ENCODE measurements at regions not wholly inside any gene's neighbourhood (a gene's known extent, or its start where the extent isn't known, plus 50 kb on each side); places are given as distances from the start of the nearest gene placed in this dataset.

DNA sequence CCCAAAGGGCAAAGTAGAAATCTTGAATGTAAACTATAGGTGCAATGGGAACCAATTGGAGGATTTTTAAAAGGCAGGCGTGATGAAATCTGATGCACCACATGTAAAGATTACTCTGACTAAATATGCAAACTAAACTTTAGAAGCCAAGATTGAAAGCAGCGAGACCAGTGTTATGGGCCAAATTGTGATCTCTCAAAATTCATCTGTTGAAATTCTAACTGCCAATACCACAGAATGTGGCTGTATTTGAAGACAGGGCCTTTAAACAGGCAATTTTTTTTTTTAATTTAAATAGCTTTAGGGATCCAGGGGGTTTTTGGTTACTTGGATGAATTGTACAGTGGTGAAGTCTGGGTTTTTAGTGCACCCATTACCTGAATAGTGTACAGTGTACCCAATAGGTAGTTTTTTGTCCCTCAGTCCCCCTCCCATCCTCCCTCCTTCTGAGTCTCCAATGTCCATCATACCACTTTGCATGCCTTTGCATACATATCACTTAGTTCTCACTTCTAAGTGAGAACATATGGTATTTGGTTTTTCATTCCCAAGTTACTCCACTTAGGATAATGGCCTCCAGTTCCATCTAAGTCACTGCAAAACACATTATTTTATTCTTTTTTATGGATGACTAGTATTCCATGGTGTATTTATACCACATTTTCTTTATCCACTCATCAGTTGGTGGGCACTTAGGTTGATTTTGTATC, 69.7 kb downstream of the DRD1 start:
- H3K4me3 ChIP-seq = no peak overlapping the region
- no peaks in the 10 kb centered on the region for H3K36me3 ChIP-seq
- H3K9me3 ChIP-seq = no peaks in the 10 kb centered on the region
- intact Hi-C loops (cut with DNase I; ENCODE audit: low total_unique reads) = no loop called here
- no peak overlapping the region for H3K27ac ChIP-seq
- no peaks in the 10 kb centered on the region for H3K4me1 ChIP-seq
- TF ChIP-seq, protein P1, sequence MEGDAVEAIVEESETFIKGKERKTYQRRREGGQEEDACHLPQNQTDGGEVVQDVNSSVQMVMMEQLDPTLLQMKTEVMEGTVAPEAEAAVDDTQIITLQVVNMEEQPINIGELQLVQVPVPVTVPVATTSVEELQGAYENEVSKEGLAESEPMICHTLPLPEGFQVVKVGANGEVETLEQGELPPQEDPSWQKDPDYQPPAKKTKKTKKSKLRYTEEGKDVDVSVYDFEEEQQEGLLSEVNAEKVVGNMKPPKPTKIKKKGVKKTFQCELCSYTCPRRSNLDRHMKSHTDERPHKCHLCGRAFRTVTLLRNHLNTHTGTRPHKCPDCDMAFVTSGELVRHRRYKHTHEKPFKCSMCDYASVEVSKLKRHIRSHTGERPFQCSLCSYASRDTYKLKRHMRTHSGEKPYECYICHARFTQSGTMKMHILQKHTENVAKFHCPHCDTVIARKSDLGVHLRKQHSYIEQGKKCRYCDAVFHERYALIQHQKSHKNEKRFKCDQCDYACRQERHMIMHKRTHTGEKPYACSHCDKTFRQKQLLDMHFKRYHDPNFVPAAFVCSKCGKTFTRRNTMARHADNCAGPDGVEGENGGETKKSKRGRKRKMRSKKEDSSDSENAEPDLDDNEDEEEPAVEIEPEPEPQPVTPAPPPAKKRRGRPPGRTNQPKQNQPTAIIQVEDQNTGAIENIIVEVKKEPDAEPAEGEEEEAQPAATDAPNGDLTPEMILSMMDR (IDR thresholded peaks at IDR 0.05 in 8 of 11, conservative IDR thresholded peaks at IDR 0.05 in 3 of 11) = no peak
- TF ChIP-seq POLR2AphosphoS5 (IDR thresholded peaks at IDR 0.05) (no peak), POLR2A (IDR thresholded peaks at IDR 0.05) (no peak)
- peaks cover 0 to 36% (median 0%) of the 10 kb centered on the region in 7 donors for H3K27me3 ChIP-seq (replicated peaks in 1 of 7)
- WGBS, 5 donors = 77 to 96% (median 90%) methylated on average over 2 of the region's 2 CpGs
- no peak for DNase-seq

DNA sequence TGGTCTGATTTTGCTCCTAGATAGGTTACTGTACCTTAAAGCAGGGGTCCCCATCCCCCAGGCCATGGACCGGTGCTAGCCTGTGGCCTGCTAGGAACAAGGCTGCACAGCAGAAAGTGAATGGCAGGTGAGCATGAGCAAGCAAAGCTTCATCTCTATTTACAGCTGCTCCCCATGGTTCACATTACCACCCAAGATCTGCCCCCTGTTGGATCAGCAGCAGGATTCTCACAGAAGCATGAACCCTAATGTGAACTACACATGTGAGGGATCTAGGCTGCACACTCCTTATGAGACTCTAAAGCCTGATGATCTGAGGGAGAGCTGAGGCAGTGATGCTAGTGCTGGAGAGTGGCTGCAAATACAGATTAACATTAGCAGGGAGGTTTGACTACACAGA, 78.1 kb downstream of the DRD1 start:
- WGBS, 5 donors = 84 to 100% (median 90%) methylated on average over 1 of the region's 1 CpG
- DNase-seq = no peak
- no peaks in the 10 kb centered on the region for H3K36me3 ChIP-seq
- no peaks in the 10 kb centered on the region for H3K9me3 ChIP-seq
- H3K27me3 ChIP-seq (replicated peaks in 1 of 7) = peaks cover 0 to 42% (median 0%) of the 10 kb centered on the region in 7 donors
- no peak overlapping the region for H3K4me3 ChIP-seq
- intact Hi-C loops (cut with DNase I; ENCODE audit: low total_unique reads) = no loop called here
- no peak overlapping the region for H3K27ac ChIP-seq
- H3K4me1 ChIP-seq = no peaks in the 10 kb centered on the region
- TF ChIP-seq POLR2A (IDR thresholded peaks at IDR 0.05) = no peak

DNA sequence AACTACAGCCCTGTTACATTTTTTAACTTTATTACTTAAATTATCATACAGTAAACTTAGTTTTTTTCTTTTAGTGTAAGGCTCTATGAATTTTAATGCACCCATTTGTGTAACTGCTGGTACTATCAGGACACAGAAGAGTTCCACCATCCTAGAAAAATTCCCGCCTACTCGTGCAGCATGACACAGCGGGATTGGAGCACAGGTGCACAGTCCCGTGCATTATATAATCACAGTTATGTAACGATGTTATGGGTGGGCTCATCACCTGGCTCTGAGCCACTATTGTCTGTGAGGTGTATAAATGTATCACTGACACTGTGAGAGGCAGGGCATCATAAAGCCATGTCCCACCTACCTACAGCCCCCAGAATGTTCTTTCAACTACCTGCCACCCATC, 80.7 kb downstream of the DRD1 start:
- no peak overlapping the region for H3K27ac ChIP-seq
- no peak for DNase-seq
- H3K4me3 ChIP-seq = no peak overlapping the region
- peaks cover 0 to 30% (median 0%) of the 10 kb centered on the region in 7 donors for H3K27me3 ChIP-seq (replicated peaks in 1 of 7)
- no peaks in the 10 kb centered on the region for H3K4me1 ChIP-seq
- intact Hi-C loops (cut with DNase I; ENCODE audit: low total_unique reads) = no loop called here
- TF ChIP-seq POLR2A (IDR thresholded peaks at IDR 0.05) (no peak), POLR2AphosphoS5 (IDR thresholded peaks at IDR 0.05) (no peak)
- TF ChIP-seq, protein P1 (IDR thresholded peaks at IDR 0.05 in 8 of 11, conservative IDR thresholded peaks at IDR 0.05 in 3 of 11) = no peak
- WGBS, 5 donors = 86 to 97% (median 89%) methylated on average over 5 of the region's 5 CpGs
- H3K9me3 ChIP-seq = no peaks in the 10 kb centered on the region
- no peaks in the 10 kb centered on the region for H3K36me3 ChIP-seq

DNA sequence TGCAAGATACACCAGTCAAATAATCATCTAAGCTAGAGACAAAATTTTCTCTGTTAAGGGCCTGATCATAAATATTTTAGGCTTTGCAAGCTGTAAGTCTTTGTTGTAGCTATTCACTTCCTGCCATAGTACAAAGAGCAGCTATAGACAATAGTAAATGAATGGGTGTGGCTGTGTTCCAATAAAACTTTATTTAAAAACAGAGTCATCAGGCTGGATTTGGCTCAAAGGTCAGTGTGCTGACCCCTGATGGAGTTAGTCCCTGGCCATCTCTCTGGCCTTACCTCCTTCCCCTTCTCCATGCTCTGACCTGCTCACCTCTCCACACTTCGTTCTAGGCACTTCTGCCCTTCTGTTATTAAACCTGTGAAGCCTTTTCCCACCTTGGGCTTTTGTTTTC, 86.0 kb downstream of the DRD1 start:
- intact Hi-C loops (cut with DNase I; ENCODE audit: low total_unique reads) = no loop called here
- whole genome bisulfite sequencing, 5 donors = 65 to 87% (median 69%) methylated on average over 1 of the region's 1 CpG
- Histone ChIP-seq H3K9me3 (no peaks in the 10 kb centered on the region), H3K36me3 (no peaks in the 10 kb centered on the region), H3K4me3 (no peak overlapping the region), H3K27ac (no peak overlapping the region), H3K27me3 (replicated peaks in 1 of 7) (peaks cover 0 to 30% (median 0%) of the 10 kb centered on the region in 7 donors), H3K4me1 (no peaks in the 10 kb centered on the region)
- no peak for TF ChIP-seq POLR2AphosphoS5 (IDR thresholded peaks at IDR 0.05)
- TF ChIP-seq, protein P1 (IDR thresholded peaks at IDR 0.05 in 8 of 11, conservative IDR thresholded peaks at IDR 0.05 in 3 of 11) = no peak
- no peak for TF ChIP-seq POLR2A (IDR thresholded peaks at IDR 0.05)
- DNase-seq = no peak

Data from spleen (tissue), 11 donors.